ENCODE measurements at regions not wholly inside any gene's neighbourhood (a gene's known extent, or its start where the extent isn't known, plus 50 kb on each side); places are given as distances from the start of the nearest gene placed in this dataset.

DNA sequence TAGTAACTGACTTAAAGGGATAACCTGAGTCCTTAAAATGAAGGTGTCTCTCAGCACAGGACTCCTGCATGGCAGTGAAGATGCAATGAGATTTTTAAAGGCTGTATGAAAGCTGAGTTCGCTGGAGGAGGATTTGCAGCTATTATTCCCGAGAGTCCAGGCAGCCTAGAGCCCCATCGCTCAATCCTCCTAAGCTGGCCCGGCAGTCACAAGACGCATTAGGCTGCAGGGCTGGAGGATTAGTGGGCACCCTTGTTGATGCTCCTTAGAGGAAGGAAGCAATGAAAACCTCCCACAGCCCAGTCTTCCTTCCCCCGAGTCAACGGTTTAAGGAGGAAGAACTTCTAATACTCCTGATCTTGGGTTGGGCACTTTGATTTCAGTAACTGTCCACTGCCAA lies 239.5 kb downstream of the EFNB2 start:
- no peak for DNase-seq

DNA sequence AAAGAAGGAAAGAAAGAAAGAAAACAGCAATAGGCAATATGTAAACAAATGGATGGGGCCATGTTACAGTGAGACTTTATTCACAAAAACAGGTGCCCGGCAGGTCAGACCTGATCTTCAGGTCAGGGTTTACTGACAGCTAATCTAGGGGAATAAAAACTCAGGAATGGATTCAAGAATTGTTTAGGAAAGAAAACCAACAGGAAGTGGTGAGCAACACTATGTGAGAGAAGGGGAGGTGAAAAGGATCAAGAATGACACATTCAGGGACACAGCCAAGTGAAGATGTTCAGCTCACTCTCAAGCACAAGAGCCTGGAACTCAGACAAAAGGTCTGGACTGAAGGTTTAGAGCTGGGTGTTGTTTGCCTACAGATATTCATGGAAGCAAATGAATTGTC lies 244.5 kb downstream of the EFNB2 start:
- no peak for DNase-seq

DNA sequence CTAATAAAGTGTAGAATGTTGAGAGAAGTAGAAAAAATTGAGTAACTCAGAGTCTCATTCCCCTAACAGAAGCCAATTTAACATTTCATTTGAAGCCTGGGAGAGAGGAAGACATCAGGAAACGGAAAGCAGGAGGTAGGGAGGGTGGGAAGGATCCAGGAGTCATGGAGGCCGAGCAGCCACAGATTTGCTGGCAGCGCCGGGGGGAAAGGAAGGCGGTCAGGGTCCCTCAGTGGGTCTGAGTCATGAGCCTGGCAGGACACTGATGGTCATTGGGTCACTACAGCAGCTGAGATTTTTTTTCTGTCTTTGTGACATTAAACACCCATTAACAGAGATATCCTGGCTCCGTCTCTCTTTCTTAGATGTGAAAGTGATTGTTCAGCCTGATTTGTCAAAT lies 248.1 kb downstream of the EFNB2 start:
- DNase-seq: no peak

- no peak for DNase-seq
Observed at GRCh38 chr13:106286811-106287210, 248.7 kb downstream of the EFNB2 start.

DNA sequence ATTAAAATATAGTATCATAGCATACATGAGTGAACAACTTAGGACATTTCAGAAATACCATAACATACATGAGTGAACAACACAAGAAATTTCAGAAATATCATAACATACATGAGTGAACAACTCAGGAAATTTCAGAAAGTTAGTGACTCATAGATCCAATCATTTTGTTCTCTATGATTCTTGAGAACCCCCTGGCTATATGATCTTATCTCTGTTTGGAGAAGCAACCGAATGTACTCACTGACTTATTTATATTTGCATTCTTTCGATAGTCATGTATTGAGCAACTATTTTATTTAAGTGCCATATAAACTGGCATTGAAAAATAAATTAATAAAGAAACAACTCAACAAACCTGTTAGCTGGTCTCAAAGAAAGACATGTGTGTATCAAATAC lies 251.1 kb downstream of the EFNB2 start:
- no peak for DNase-seq

- DNase-seq: no peak
Observed at GRCh38 chr13:106281426-106281825, 254.0 kb downstream of the EFNB2 start.

GRCh38 chr13:106277484-106278154 lies 257.8 kb downstream of the EFNB2 start:
- DNase-seq: no peak

DNA sequence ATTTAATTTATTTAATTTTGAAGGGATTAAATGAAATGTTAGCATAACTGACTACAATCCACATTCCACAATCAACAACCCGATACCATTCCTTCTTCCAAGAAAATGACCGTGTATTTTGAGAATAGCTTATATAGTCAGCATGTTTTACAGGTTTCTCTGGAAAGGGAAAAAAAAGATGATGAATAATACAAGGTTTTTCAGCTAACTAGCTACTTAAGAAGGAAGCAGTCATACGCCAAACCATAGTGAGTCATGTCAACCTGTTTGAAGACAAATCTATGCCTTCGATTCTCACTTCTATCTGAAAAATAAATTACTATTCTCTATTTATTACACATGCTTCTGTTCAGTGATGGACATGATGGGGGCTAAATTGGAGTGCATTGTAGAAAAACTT lies 258.6 kb downstream of the EFNB2 start:
- no peak for DNase-seq

DNA sequence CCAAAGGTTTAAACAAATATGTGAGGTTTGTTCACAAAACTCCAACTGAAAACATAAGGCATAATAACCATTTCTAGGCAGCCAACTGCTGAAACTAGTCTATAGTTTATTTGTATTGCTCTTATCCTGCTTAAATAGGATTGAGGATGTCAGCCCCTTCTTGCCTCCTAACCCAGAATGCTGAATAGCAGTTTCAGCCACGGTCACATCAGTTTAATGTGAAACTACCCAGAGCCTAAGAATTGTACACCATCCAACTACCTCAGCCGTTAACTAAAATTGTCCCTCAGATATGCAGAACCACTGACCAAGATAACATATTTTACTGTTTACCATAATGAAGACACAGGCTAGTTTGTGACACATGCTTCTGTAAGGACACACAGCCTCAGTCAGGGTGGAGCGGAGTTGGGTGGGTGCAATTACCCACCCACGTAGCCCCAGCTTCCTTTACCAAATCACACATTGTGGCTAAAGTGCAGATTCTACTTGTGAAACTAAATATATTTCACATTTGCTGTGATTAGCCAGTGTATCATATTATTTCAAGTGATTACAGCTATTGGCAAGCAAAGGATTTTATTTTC lies 259.9 kb downstream of the EFNB2 start:
- no peak for DNase-seq

- DNase-seq: no peak
Observed at GRCh38 chr13:106274551-106275203, 260.8 kb downstream of the EFNB2 start.

GRCh38 chr13:106263801-106264200 lies 271.7 kb downstream of the EFNB2 start:
- no peak for DNase-seq

- no peak for DNase-seq
Observed at GRCh38 chr13:106262886-106263285, 272.6 kb downstream of the EFNB2 start.

DNA sequence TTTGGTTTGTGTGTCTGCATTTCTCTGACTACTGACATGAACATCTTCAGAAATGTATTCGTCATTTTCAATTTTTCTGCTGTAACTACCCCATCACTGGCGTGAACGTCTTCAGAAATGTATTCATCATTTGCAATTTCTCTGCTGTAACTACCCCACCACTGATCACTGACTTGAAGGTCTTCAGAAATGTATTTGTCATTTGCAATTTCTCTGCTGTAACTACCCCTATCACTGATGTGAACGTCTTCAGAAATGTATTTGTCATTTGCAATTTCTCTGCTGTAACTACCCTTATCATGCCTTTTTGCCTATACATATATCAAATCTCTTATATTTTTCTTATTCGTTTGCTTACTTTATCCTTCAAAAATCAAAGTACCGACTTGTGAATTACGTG lies 274.0 kb downstream of the EFNB2 start:
- DNase-seq: no peak

GRCh38 chr13:106260352-106260751 lies 275.1 kb downstream of the EFNB2 start:
- DNase-seq: no peak

GRCh38 chr13:106259928-106260327 lies 275.5 kb downstream of the EFNB2 start:
- no peak for DNase-seq

DNA sequence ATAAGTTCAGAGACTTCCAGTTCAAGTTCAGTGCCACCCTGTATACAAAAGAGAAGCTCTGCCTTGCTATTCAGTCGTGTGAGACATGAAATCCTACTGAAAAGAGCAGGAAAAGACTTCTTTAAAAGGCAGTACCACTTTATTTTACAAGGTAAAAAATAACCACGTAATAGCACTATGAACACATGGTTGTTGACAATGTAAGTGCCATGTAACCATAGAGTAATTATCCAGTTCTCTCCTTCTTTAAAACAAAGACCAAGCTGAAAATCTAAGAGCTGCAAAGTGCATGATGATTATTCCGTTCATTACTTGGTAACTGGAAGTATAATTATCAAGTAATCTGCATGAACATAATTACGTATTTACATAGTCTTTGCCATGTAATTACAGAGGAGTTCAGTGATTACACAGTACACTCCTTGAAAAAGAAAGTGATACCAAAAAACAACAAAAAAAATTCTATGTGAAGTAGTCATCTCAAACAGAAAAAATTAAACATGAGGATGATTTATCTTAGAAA lies 288.7 kb downstream of the EFNB2 start:
- no peak for DNase-seq

DNA sequence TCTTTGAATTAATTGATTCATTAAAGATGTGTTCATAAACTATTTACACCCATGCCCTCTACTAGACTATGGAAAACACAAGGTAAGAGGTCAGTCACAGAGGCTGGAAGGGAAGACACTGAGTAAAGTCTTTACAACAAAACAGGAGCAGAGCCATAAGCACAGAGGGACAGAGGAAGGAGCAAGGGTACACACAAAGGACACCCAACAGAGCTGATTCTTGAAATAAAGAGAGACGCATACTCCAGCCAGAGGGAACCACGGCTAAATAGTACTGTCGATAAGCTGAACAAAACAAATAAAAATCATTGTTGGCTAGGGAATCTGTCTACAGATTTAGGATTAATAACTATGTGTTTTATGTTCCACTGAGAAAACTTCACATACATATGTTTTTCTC lies 289.2 kb downstream of the EFNB2 start:
- DNase-seq: no peak

DNA sequence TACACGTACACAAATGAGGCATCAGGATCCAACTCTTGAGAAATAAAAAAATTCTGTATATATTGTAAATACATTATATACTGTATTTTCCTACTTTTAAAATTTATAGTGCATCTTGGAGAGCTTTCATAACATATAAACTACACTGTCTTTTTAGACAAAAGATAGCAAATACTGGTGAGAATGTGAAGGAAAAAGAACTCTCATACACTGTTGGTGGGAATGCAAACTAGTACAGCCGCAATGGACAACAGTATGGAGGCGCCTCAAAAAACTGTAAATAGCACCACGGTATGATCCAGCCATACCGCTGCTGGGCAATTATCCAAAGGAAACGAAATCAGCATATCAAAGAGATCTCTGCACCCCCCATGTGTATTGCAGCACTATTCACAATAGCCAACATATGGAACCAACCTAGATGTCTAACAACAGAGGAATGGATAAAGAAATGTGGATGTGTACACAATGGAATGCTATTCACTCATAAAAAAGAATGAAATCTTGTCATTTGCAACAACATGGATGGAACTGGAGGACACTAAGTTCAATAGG lies 292.4 kb downstream of the EFNB2 start:
- DNase-seq: no peak

DNA sequence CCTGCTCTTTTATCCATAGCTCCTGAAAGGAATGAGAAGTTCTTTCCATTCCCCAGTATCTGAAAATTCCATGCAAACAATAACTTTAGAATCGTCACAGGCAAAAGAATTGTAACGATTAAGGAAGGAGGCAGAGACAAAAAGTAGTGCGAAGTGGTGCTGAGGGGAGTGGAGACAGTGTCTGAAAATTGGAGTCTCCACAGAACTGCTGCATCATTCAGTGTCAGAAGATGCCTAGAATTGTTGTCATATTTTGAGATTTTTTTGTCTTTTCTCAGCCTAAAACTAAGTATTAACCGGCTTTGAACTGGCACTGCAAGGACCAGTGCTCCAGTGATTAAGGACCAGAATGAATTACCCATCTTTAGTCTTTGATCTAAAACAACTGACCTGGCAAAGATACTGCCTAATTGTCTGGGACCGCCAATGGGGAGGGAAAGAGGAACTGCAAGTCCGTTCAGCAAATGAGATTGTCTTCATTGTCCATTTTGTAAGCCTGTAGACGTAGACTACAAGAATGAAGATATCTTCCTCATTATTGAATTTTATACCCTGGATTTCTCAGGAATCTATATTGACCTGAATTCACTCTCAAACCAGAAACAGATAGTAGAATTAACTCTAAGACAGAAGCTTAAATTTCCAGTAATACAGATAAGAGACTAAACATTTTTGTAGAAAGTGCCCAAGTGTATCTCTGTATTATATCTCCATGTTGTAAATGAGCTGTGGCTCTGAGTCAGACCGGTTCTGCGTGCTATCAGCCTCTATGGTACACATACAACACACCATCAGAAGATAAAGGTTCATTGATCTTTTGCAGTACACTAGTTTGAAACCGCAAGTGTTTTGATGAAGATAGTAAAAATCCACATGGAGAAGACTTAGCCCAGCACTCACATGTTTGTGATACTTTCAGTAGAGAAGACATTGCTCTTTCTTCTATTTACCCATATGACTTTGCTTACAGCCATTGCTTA lies 293.2 kb downstream of the EFNB2 start:
- DNase-seq: no peak

DNA sequence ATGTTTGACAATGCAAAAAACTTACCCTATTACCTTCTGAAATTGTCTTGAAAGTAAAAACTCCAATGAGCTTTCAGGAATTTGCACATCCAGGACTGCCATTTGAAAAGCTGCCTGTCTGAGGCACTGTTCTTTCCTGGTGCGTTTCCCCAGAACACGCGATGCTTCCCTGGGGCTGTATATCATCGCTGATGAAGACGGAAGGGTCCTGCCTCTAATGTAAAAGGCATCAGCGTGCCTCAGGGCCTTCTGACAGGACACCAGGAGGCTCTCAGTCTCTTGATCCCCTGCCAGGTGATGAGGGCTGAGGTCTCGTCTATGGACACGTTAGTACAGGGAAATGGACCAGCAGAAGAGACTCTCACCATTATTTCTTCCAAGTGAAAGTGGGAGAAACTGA lies 296.8 kb downstream of the EFNB2 start:
- DNase-seq: no peak

GRCh38 chr13:106234636-106235035 lies 300.8 kb downstream of the EFNB2 start:
- no peak for DNase-seq

GRCh38 chr13:106233134-106233735 lies 302.2 kb downstream of the EFNB2 start:
- DNase-seq: no peak

All from femur (tissue), 1 donor.